GM21717 (cell line): ENCODE measurements at regions not wholly inside any gene's neighbourhood (a gene's known extent, or its start where the extent isn't known, plus 50 kb on each side); places are given as distances from the start of the nearest gene placed in this dataset.

Source experiments
- ATAC-seq: cut with Tn5 transposase; IDR thresholded peaks from one replicate; pipeline ENCODE4 v1.9.1; 2021; ENCODE audit warnings: mild to moderate bottlenecking, moderate library complexity; ENCODE audit not compliant: unreplicated experiment

DNA sequence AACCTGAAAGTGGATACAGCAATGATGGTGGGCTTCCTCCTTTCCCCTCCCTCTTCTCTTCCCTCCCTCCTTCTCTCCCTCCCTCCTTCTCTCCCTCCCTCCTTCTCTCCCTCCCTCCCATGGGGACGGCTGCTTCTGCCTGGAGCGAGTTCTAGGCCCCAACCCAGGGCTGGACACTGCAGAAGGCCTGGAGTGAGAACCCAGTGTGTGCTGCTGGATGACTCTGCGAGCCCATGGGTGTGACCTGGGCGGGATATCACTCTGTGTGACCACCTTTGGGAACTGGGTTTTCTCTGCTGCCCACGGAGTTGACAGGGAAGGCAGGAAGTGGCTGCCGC lies 242.6 kb upstream of the GSE1 start:
- no peak for ATAC-seq

DNA sequence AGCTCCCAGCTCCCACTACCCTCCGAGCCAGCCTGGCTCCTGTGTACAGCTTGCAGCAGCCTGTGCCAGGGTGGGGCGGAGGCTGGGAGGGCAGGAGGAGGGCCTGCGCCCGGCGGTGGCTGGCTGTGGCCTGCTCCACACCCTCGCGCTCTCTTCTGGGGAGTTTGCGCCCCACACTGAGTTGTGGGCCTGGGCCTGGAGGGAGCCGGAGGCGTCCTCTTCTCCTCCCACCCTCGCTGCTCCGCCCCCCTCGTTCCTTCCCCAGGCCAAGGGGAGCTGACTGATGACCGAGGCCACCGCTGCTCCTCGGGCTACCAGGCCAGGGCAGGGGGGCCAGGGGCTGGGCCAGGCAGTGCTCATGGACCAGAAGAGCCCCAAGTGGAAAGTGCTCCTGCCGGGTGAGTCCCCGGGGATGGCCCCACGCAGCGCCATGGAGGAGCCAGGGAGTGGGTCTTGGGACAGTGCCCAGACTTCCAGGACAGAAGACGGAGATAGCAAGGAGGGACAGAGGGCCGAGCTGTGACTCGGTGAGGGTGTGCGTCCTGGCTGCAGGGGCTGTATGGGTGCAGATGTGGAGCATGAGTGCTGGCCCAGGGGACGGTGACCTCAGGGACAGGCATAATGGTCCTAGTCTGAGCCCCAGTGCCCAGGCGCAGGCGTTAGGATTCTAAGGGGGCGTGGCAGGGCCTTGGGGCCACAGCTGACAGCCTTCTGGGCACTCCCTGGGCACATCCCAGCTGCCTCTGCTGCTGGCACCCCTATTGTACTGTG lies 242.1 kb upstream of the GSE1 start:
- ATAC-seq, result no peak

DNA sequence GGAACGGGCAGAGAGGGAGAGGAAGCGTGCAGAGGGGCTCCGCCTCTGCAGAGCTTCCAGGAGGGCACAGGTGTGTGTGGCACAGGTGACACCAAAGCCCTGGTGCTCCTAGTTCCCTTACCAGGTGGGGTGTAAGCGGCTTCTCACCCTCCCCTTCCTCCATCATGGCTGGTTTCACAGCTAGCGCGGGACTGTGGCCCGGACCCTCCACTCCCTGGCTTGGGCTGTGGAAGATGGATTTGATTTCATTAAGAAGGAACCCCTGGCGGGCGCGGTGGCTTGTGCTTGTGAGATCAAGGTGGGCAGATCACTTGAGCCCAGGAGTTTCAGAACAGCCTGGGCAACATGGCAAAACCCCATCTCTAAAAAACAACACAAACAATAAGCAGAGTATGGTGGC lies 241.2 kb upstream of the GSE1 start:
- no peak for ATAC-seq

DNA sequence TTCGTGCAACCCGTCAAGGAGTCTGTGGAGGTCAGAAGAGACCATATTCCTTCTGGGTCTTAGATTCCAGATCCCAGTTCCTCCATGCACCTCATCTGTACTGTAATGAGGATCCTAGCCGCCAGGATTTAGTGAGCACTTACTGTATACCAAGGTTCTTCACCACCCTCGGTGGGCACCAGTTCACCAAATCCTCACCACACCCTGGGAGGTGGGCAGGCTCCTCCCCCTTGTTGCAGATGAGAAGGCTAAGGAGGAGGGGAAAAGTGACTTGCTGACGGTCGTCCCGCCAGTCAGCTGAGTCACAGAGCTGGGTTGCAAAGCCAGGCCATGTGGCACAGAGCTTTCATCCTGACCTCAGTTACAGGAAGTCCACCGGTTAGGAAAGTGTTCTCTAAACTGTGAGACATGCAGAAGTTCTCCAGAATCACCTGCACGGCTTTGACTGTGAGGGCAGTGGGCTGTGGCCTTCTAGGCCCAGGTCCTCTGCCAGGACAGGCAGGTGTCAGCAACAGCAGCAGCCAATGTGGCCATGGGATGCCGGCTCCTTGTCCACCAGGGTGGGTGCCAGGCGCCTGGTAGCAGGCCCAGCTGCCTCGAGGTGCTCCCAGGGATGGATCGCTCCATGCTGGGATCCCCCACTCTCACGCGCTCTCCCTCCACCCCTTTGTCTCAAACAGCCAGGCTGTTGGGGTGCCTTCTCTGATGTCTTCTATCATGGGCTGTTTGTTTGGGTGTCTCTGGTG lies 240.3 kb upstream of the GSE1 start:
- ATAC-seq, result no peak

DNA sequence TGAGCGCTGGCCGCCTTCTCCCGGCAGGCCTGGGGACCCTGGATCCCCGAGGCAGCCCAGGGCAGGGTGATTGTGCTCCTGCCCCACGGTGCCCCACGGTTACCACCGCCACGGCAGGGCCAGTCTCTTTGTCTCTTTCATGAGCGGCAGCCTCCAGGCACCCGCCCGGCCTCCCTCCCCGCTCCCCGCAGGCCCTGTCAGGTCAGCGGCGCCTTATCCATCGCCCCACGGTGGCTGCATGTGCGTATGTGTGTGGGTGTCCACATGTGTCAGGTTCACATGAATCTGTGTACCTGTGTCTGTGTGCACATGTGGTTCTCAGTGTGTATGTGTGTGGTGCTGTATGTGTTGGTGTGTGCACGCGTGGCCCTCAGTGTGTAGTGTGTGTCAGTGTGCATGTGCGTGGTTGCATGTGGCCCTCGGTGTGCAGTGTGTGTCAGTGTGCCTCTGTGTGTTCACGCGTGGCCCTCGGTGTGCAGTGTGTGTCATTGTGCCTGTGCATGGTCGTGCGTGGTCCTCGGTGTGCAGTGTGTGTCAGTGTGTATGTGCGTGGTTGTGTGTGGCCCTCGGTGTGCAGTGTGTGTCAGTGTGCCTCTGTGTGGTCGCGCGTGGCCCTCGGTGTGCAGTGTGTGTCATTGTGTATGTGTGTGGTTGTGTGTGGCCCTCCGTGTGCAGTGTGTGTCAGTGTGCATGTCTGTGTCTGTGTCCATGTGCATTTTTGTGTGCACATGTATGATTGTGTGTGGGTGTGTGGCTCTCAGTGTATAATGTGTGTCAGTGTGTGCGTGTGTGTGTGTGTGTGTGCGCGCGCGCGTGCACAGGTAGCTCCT lies 239.2 kb upstream of the GSE1 start:
- ATAC-seq, result no peak

DNA sequence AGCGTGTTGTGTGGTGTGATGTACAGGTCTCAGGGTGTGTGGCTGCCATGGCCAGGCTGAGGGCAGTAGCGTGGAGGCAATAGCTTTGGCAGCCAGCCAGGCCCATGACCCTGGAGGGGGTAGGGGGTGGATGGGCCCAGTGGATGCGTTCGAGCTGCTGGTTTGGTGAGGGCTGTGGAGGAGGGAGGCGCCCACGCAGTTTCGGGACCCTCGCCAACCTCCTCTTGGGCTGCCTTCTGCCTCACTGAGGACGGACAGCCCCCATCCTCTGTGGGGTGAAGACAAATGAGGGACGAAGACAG lies 238.6 kb upstream of the GSE1 start:
- ATAC-seq, result no peak

DNA sequence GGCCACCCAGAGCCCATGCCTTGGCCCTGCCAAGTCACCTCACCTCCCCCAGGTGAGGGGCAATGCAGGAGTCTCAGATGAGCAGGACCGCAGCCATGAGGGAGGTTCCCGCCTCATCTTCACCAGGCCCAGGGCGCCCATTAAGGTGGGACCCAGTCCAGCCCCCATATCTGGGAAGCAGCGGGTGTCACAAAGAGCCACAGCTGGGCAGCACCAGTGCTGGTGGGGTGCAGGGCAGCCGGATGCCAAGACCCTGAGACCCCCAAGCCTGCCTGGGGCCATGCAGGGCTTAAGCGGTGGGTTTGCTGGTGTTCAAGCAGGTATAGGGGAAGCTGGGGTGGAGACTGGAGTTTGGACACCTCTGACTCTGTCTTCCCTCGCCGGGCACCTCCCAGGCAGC lies 237.8 kb upstream of the GSE1 start:
- no peak for ATAC-seq

DNA sequence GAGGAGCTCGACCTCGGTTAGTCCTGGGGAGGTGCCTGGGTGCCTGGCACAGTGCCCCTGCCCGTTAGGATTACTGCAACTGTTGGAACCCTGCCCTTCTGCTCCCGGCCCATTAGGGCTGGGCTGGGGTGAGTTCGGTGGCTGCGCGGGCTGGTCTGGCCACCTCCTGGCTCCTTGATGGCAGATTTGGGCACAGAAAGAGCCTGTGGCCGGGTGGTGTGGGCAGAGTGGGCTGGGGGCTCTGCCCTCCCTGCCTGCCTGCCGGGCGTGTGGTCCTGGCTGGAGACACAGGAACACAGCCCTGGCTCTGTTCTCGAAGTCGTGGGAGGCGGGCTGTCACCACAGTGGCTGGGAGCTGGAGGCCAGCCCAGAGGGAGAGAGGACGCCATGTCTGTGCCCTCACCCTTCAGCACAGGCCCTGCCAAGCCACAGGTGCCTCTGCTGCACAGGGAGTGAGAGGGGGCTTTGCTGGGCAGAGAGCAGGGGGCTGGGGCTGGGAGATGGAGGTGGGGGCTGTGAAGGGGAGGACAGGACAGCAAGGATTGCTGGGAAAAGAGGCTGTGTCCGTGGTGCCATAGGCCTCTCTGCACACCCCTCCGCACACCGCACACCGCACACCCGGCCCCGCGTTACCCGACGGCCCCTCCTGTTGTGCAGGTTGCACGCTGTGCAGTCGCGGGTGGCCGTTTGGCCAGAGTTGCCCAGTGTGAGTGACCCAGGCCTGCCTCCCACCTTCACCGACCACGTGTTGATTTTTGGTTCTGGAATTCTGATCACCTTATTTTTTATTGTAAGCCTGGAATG lies 236.6 kb upstream of the GSE1 start:
- no peak for ATAC-seq

DNA sequence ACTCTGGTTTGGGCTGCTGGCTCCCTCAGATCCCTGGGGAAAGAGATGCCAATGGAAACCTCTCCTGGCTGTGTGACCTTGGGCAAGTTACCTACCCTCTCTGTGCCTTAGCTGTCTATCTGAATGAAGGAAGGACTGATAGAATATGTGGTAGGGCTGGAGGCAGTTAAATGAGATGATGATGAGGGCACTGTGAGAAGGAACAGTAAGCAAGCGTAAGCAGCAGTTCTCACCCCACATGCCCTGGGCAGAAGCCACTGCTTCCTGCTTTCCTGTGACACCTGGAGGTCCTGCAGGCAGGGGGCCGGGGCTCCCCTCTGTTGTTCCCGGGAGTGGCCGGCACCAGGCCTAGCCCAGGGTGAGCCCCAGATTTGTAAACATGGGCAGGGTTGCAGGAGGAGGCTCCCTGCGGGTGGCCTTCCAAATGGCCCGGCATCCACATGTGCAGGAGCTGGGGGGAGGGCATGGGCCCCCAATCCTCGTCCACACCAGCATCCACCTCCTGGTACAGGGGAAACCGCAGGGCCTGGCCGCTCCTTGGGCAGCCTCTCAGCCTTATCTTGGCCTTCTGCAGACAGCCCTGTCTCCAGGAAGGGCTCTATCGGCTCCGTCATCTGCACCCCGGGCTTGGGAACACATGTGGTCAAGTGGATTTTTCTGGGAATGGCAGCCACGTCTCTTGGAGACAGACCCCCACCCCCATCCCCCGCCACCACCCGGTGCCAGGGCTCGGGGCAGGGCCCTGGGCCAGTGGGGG lies 235.6 kb upstream of the GSE1 start:
- ATAC-seq, result no peak

DNA sequence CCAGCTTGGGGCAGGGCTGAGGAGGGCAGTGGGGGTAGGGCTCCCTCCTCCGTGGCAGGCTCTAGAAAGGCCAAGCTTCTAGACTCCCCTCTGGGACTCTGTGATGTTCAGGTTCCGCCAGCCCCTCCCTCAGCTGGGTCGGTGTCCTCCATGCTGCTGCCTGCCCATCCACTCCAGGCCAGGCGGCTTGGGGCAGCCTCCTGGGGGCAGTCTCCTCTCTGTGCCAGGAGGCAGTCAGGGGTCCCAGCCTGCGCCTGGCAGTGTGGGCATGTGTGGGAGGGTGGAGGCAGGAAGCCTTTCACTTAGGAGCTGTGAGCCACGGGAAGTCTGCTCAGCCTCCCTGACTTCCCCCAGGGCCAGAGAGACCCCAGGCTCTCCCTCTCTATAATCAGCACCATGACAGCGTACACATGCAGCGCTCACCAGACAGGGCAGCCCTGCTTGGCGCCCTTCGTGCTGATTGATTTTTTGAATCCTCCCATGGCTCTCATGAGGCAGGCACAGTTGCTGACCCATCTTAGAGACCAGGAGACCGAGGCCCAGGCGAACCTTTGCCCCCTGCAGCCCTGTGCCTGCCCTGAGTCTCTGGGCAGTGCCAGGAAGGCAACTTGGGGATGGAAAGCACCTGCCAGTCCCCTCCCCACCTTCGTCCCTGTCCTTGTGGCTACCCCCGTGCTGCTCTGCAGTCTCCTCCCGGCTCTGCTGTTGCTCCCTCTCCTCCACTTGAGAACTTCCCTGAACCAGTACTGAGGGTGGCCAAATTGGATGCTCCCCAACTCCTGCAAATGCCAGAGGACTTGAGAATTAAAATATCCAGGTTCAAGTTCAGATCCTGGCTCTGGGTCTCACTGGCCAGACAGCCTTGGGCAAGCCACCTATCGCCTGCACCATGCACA lies 234.7 kb upstream of the GSE1 start:
- no peak for ATAC-seq

DNA sequence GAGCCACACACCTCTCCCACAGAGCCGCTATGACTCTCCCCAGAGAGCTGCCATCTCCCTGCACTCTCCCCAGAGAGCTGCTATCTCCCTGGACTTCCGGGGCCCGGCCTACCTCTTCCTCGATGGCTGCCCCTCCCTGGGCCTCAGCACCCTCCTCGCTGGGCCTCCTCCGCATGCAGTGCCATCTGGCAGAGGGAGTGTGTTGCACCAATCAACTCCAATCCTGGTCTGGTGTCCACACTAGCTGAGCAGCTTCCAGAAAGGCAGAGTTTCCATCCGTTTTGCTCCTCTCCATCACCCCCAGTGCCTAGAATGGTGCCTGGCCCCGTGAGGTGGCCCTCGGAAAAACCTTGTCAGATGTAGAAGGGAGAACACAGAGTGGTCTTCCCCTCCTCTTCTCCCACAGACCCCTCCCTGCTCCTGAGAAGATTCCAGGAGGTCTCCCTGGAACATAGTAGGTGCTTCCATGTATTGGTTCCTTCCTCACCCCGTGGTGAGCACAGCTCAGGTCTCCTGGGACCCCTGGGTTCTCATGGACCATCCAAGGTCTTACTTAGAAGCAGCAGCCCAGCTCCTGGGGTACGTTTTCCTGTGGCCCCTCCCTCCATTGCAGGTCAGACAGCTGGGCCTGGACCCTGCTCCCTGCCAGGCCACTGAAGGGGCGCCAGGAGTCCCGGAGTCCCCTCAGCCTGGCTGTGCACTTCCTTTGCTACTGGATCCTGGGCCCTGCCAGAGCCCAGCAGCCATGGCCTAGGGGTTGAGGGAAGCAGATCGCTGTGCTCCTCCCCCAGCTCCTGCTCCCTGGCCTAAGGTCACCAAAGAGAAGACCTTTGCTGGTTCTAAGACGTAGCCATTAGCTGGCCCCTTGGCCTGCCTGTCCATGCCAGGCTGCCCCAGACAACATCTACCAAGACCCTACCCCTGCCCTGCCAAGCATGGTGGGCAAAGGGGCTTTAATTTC lies 233.8 kb upstream of the GSE1 start:
- ATAC-seq, result no peak

DNA sequence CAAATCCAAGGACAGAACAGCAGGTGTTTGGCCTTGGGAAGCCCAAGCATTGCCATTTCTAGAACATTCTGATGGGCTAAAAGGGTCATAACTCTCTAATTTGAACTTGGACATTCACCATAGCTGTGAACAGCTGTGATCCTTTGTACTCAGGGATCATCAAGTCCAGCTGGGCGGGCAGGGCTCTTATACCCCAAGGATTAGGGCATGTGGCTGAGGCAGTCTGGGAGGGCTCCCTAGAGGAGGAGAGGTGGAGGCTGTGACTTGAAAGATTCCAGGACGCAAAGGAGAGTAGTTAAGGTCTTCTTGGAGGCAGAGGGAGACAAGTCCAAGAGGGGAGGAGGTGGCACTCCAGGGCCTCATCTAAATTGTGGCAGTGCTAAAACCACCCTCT lies 233.1 kb upstream of the GSE1 start:
- no peak for ATAC-seq

DNA sequence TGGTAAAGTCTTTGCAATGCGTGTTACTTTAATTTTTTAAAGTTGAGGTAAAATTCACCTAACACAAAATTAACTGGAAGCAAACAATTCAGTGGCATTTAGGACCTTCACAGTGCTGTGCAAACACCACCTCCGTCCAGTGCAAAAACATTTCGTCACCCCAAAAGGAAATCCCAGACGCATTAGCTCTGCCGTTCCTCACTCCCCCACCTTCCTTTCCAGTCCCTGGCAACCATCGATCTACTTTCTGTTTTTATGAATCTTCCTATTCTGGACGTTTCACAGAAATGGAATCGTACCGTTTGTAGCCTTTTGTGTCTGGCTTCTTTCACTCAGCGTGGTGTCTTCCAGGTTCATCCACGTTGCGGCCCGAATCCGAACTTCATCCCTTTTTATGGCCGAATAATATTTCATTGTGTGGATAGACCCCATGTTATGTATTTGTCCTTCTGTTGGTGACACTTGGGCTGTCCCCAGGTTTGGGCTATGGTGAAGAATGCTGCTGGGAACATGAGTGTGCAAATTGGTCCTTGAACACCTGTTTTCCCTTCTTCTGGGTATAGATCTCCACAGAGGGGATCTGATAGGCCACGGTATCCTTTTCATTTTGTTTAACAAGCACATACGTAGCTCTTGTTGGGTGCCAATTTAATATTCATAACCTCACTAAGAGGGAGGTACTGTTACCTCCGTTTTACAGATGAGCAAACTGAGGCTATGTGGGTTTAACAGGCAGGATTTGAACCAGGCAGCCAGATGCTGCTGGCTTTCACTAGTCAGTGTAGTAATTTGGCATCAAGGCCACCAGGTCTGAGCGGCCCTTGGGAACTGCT lies 232.0 kb upstream of the GSE1 start:
- ATAC-seq, result no peak

DNA sequence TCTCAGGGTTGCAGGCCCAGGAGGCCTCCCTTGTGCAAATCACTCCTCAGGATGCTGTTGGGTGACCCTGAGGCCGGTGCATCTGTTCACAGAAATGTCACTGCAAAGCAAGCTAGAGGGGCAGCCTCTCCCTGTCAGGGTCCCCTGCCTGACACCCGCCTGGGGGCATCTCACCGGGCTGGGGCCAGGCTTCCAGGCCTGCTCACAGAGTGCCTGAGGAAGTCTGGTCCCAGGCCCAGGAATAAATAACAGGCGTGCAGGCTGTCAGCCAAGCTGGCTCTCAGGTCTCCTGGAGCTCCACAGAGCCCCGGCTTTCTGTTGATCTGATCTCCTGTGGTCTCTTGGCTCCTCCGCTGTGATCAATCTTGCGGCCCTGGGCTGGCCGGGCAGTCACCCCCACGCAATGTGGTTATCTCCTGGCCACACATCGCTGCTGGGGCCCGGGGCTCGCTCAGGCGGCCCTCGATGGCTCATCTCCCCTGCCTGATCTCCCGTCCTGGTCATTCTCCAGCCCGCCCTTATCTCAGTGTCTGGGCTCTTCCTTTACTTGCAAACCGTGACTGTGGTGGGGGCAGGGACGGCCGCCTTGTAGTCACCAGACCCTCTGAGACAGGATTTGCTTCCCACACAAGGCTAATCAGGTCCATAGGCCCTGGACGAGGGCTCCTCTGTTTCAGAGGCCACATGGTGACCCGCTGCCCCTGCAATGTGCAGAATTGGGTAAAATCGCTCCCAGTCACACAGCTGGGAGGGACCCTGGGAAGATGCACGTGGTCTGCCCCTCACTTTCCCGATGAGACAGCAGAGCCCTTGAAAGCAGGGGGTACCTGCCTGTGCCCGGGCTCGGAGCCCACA lies 231.2 kb upstream of the GSE1 start:
- no peak for ATAC-seq

DNA sequence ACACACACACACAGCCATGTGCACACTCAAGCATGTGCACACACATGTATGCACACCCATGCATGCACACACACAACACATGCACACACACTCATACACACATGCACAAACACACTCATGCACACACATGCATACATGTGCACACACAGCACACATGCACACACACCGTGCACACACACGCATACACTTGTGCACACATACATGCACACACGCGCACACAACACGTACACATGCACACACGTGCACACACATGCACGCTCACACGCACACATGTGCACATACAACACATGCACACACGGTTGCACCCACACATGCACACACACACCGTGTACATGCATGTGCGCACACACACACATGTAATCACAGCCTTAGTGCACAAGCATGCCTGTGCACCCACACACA lies 230.4 kb upstream of the GSE1 start:
- no peak for ATAC-seq
